Epidermal melanocyte (primary cell): ENCODE measurements at regions not wholly inside any gene's neighbourhood (a gene's known extent, or its start where the extent isn't known, plus 50 kb on each side); places are given as distances from the start of the nearest gene placed in this dataset.
"Not testable (repeated sequence)": the region's sequence is repeated elsewhere in the genome, so short reads cannot be mapped to it uniquely, and the experiment has no call there.

ENCODE experiments used
- DNase-seq: peaks from one replicate; pipeline ENCODE4 v3.0.0; 2011; ENCODE audit warnings: low spot score; ENCODE audit not compliant: insufficient read length

GRCh38 chr3:5466717-5467116 is 279.2 kb downstream of the EDEM1 start:
- DNase-seq: no peak

DNA sequence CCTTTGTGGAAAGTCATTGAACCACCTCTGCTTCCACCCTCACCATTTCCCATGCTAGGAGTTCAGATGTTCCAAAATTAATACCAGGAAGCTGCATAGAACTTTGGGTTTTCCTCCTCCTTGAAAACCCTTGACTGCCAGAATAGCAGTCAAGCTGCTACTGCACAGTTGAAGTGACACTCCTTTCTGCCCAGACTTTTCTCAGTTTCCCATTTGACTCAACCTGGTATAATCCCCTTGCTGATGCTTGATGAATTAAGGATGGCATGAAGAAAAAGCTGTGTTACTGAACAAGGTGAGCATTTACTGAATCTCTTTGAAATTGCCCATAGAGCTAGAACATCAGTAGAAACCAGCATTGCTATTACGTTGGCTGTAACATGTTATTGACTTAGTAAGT is 286.0 kb downstream of the EDEM1 start:
- DNase-seq: no peak

DNA sequence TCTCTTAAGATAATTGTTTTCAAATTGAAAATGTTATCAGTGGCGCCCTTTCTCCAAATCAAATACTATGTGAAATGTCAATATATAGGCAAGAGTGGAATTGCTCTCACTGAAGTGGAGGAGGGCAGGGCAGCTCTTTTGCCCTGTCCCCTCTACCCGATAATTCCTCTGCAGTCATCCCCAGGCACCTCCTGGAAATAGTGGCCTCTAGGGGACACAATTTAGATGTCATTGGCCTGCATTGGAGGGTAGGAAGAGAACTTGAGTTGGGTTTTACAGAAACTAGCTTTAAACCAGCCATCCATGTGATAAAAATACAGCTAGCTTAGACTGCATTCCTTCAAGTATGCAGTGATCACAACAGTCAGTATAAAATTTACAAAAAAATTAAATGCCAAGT is 288.9 kb downstream of the EDEM1 start:
- DNase-seq: no peak

- DNase-seq: no peak
Measured at GRCh38 chr3:5479229-5479799, 291.8 kb downstream of the EDEM1 start.

GRCh38 chr3:5480190-5480589 is 292.7 kb downstream of the EDEM1 start:
- DNase-seq: no peak

DNA sequence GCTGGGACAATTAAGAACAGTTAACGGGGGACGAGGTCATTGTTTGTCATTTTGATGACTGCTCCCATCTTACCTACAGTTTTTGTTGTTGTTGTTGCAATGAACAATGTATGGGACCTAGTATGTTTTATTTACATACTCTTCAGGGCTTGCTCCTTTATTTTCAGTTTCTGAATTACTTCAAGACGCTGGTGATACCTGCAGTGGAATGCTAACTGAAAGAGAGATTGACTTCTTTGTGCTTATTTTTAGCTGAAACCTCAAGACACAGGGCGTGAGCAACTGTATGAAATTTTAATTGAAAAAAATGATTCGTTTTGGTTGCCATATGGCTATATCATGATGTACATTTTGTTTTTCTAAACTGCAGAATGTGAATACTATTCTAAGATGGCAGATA is 297.9 kb downstream of the EDEM1 start:
- DNase-seq: no peak

- no peak for DNase-seq
Measured at GRCh38 chr3:5488771-5489170, 301.3 kb downstream of the EDEM1 start.

GRCh38 chr3:5489536-5489935 is 302.0 kb downstream of the EDEM1 start:
- DNase-seq: no peak

- no peak for DNase-seq
Measured at GRCh38 chr3:5494905-5495519, 307.5 kb downstream of the EDEM1 start.

- DNase-seq: no peak
Measured at GRCh38 chr3:5497497-5497896, 310.0 kb downstream of the EDEM1 start.

DNA sequence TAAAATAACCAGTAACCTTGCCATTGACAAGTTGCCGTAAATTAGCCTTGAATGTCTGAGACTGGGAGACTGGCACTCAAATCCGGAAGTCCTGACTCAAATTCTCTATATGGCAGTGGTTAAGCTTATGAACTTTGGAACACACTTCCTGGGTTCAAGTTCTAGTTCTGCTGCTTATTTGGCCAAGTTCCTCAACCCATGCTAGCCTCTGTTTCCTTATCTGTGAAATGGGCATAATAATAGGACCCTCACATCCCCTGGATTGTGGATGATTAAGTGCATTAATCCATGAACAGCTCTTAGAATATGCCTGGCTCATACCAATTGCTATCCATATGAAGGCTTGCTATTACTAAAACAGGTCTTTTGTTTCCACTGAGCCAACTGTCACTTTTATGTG is 311.5 kb downstream of the EDEM1 start:
- DNase-seq: no peak

GRCh38 chr3:5499404-5499803 is 311.9 kb downstream of the EDEM1 start:
- DNase-seq: no peak

- DNase-seq: no peak
Measured at GRCh38 chr3:5503136-5503535, 315.6 kb downstream of the EDEM1 start.

DNA sequence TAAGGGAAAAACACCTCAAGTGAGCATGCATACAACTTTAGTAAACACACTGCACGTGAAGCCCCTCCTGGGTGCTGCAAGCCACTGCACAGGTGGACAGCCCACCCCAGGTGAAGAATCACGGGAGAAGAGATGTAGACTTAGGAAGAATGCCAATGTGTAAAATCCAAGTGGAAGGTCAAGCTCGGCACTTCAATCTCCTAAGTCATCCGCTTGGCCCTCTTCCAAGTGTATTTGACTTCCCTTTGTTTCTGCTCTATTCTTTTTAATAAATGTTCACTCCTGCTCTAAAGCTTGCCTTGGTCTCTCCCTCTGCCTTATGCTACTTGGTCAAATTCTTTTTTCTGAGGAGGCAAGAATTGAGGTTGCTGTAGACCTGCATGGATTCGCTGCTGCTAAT is 316.6 kb downstream of the EDEM1 start:
- DNase-seq: no peak

DNA sequence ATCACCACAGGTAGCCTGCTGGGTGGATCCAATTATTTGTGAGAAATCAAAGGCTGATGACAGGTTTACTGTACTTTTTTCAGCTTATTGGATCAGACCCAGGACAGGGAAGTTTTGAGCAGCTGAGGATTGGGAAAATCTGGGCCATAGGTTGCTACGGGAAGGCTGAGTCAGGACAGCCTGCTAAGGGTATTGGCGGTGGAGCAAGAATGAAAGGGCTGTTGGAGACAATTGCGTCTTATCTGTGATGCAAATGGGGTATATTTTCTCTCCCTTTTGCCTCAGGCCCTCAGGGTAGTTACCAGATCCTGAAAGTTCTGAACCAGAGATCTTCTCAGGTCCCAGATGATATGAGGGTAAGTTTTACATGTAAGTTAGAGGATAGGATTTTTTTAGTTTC is 317.7 kb downstream of the EDEM1 start:
- DNase-seq: no peak

DNA sequence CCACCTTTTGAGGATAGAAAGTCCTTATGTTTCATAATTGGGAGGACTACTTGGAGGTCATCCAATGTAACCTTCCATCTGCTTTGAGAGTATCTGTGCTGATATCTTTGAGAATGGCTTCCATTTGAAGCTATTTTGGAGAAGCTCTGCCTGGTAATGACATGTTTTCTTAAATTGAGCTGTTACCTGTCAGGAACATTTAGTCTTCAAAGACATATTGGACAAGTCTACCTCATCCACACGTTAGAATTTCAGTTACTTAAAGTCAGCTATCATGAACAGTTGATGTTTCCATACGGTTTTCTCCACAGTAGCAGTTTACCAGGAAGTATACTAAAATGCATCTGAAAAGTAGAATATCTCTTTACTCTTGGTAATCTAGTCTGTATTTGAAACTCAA is 318.5 kb downstream of the EDEM1 start:
- DNase-seq: no peak

GRCh38 chr3:5508860-5509259 is 321.4 kb downstream of the EDEM1 start:
- not testable (repeated sequence) for DNase-seq

DNA sequence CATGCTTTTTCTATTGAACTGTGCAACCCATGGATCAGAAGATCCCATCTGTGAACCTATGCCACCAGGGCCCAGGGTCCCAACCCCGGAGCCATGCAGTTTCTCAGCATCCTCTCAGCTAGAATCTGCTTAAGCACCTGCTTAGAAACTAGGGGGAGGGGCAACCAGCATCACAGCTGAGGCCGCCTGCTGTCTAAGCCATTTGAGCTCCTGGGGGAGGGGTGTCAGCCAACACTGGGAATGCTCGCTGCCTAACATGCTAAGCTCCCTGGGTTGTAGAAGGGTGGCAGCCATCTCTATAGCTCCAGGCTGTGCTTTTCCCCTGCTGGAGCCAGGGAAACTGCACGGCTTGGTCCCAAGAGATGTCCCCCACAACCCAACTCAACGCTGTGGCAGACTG is 322.8 kb downstream of the EDEM1 start:
- no peak for DNase-seq

GRCh38 chr3:5517921-5518320 is 330.4 kb downstream of the EDEM1 start:
- DNase-seq: no peak

- DNase-seq: no peak
Measured at GRCh38 chr3:5520237-5520636, 332.7 kb downstream of the EDEM1 start.

GRCh38 chr3:5523125-5523524 is 335.6 kb downstream of the EDEM1 start:
- no peak for DNase-seq

- DNase-seq: no peak
Measured at GRCh38 chr3:5531039-5531438, 343.5 kb downstream of the EDEM1 start.

- DNase-seq: no peak
Measured at GRCh38 chr3:5531741-5532290, 344.3 kb downstream of the EDEM1 start.
